Prostate gland (tissue), 2 donors: ENCODE measurements at regions not wholly inside any gene's neighbourhood (a gene's known extent, or its start where the extent isn't known, plus 50 kb on each side); places are given as distances from the start of the nearest gene placed in this dataset.

Experiments
- DNase-seq: peaks from one replicate; pipeline ENCODE4 v3.0.0-alpha.2; 2019; ENCODE audit warnings: low spot score
- H3K27ac ChIP-seq, 2 donors: fragments of 200-600 bp; sonication (generic); 2 replicates each; pipeline ENCODE4 v1.5.1; 2017 to 2019
- H3K27me3 ChIP-seq: fragments of 200-600 bp; sonication (generic); replicated peaks from 2 replicates; pipeline ENCODE4 v1.5.1; 2019; ENCODE audit not compliant: insufficient read depth
- H3K36me3 ChIP-seq, 2 donors: fragments of 200-600 bp; sonication (generic); 1 replicate in 1 of 2; 2 replicates in 1 of 2; pipeline versions ENCODE4 v1.5.1 to v1.8.1; 2017 to 2019
- H3K4me1 ChIP-seq: fragments of 200-600 bp; sonication (generic); replicated peaks from 2 replicates; pipeline ENCODE4 v1.5.1; 2019
- H3K4me3 ChIP-seq, 2 donors: fragments of 200-600 bp; sonication (generic); 2 replicates each; pipeline ENCODE4 v1.5.1; 2017 to 2019
- H3K9me3 ChIP-seq: fragments of 200-600 bp; sonication (generic); 2 replicates; pipeline ENCODE4 v1.5.1; 2017
- CTCF ChIP-seq, 4 experiments: fragments of 200-600 bp in 2 of 4; fragments of 450-650 bp in 2 of 4; sonication (generic) in 2 of 4; IDR thresholded peaks; 1 replicate in 3 of 4; 2 replicates in 1 of 4; pipeline ENCODE4 v1.5.1; 2016 to 2019; ENCODE audit warnings: antibody characterized with exemption in 4 of 4, mild to moderate bottlenecking in 2 of 4, moderate library complexity in 2 of 4
- POLR2A ChIP-seq: fragments of 450-650 bp; IDR thresholded peaks from one replicate; pipeline ENCODE4 v1.6.1; 2016; ENCODE audit warnings: antibody characterized with exemption, mild to moderate bottlenecking
- POLR2AphosphoS5 ChIP-seq: sonication (generic); formaldehyde crosslinking; IDR thresholded peaks from one replicate; pipeline ENCODE4 v1.6.1; 2017; ENCODE audit warnings: antibody characterized with exemption
- WGBS: methylation state at CpG from one replicate; pipeline ENCODE4 v1.1.5; 2018; 5-methylcytosine and 5-hydroxymethylcytosine counted together
- intact Hi-C: fragments of 100-400 bp; cut with DNase I; formaldehyde crosslinking; loops from one replicate; pipeline ENCODE4 v1.14.2; 2022

- Histone ChIP-seq H3K4me3 (no peak overlapping the region), H3K4me1 (no peaks in the 10 kb centered on the region), H3K27ac (no peak overlapping the region), H3K9me3 (no peaks in the 10 kb centered on the region), H3K27me3 (no peaks in the 10 kb centered on the region), H3K36me3 (no peaks in the 10 kb centered on the region)
- TF ChIP-seq POLR2A (no peak), CTCF (IDR thresholded peaks at IDR 0.05) (no peak), POLR2AphosphoS5 (no peak)
- 55% methylated on average over 4 of the region's 4 CpGs for WGBS
- DNase-seq, result no peak
- intact Hi-C loops, result no loop called here
Observed at GRCh38 chr3:43970920-43971319, 270.8 kb upstream of the TOPAZ1 start.

DNA sequence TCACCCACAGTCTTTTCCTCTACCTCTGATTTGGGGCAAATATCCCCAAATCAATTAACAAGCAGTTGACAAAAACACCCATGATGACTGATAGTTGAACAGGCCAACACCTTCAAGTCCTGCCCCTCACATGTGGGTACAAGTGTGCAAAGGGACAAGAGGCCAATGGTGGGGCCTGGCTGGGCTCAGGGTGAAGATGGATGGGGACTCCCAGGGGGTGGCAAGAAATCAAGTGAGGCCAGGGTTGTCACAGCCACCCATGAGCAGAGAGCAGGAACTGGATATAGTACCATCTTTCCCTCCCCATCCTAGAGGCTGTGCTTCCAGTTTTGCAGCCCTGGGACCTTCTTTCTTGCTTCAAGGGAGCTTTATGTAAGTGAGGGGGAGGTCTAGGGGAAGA, 270.2 kb upstream of the TOPAZ1 start:
- H3K4me3 ChIP-seq, result no peak overlapping the region
- no peak overlapping the region for H3K27ac ChIP-seq
- intact Hi-C loops, result no loop called here
- H3K4me1 ChIP-seq, result no peaks in the 10 kb centered on the region
- H3K27me3 ChIP-seq, result no peaks in the 10 kb centered on the region
- TF ChIP-seq CTCF (IDR thresholded peaks at IDR 0.05), result no peak
- TF ChIP-seq POLR2A, result no peak
- TF ChIP-seq POLR2AphosphoS5, result no peak
- H3K9me3 ChIP-seq, result no peaks in the 10 kb centered on the region
- no peaks in the 10 kb centered on the region for H3K36me3 ChIP-seq
- no peak for DNase-seq

GRCh38 chr3:43978708-43979107, 263.0 kb upstream of the TOPAZ1 start:
- 51% methylated on average over 2 of the region's 2 CpGs for WGBS
- Histone ChIP-seq H3K27ac (no peak overlapping the region), H3K27me3 (no peaks in the 10 kb centered on the region), H3K4me3 (no peak overlapping the region), H3K9me3 (no peaks in the 10 kb centered on the region), H3K36me3 (no peaks in the 10 kb centered on the region), H3K4me1 (no peaks in the 10 kb centered on the region)
- DNase-seq, result no peak
- TF ChIP-seq POLR2AphosphoS5 (no peak), CTCF (IDR thresholded peaks at IDR 0.05) (no peak), POLR2A (no peak)
- intact Hi-C loops, result no loop called here

- TF ChIP-seq CTCF (IDR thresholded peaks at IDR 0.05) (no peak), POLR2A (no peak), POLR2AphosphoS5 (no peak)
- H3K27ac ChIP-seq, result no peak overlapping the region
- DNase-seq, result no peak
- H3K4me1 ChIP-seq, result no peaks in the 10 kb centered on the region
- H3K27me3 ChIP-seq, result no peaks in the 10 kb centered on the region
- intact Hi-C loops, result no loop called here
- H3K36me3 ChIP-seq, result no peaks in the 10 kb centered on the region
- H3K4me3 ChIP-seq, result no peak overlapping the region
- no peaks in the 10 kb centered on the region for H3K9me3 ChIP-seq
- 94% methylated on average over 3 of the region's 3 CpGs for WGBS
Observed at GRCh38 chr3:43979645-43980044, 262.0 kb upstream of the TOPAZ1 start.

DNA sequence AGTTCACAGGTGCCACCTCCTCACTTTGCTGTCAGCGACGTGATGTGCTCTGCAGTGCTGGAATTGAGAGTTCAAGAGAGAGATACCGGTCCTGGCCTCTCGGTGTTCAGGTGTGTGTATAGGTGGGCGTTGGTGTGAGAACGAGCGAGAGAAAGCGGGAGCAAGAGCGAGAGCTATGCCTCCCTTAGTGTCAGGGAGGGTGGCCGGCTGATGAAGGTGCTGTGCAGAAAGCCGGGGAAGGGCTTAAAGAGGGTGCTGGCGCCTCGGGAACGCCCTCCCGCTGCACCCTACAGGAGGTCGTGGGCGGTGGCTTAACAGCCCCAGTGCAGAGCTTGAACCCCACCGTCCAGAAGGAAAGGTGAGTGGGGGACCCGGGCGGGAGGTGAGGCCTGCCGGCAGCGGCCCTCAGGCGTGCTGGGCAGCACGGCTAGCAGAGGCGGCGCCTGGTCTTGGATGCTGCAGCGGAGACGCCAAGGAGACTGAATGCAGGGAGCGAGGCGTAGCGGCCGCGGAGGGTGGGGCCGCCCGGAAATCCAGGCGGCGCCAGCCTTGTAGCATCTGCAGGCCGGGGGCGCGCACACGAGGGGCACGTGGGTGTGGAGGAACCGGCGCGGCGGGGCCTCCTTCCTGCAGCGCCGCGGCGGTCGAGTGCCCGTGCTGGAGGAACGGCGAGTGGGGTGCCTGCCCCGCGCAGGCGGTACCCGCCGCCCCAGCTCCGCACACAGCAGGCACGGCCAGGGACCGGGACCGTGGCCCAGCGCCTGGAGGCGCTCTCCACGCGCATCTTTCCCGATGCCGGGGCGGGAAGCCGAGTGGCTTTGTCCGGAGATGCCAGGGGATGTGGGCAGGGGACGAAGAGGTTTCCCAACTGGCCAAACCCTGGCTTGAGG, 246.8 kb upstream of the TOPAZ1 start:
- peaks cover 17% of the 10 kb centered on the region for H3K4me1 ChIP-seq
- no peaks in the 10 kb centered on the region for H3K36me3 ChIP-seq
- peaks cover 50% of the 10 kb centered on the region for H3K27me3 ChIP-seq
- under 1% methylated on average over 66 of the region's 73 CpGs for WGBS
- TF ChIP-seq POLR2A (no peak), POLR2AphosphoS5 (no peak), CTCF (IDR thresholded peaks at IDR 0.05) (no peak)
- H3K4me3 ChIP-seq, result no peak overlapping the region
- no peak overlapping the region for H3K27ac ChIP-seq
- no peak for DNase-seq
- intact Hi-C loops, result no loop called here
- H3K9me3 ChIP-seq, result no peaks in the 10 kb centered on the region
